HG03103 (cell line): ENCODE measurements at regions not wholly inside any gene's neighbourhood (a gene's known extent, or its start where the extent isn't known, plus 50 kb on each side); places are given as distances from the start of the nearest gene placed in this dataset.
A peak's percentile ranks its signal among the peaks of the same experiment; 100 is the strongest.

ENCODE experiments used
- ATAC-seq: cut with Tn5 transposase; IDR thresholded peaks from one replicate; pipeline ENCODE4 v1.9.1; 2021; ENCODE audit warnings: low read depth; ENCODE audit not compliant: unreplicated experiment

DNA sequence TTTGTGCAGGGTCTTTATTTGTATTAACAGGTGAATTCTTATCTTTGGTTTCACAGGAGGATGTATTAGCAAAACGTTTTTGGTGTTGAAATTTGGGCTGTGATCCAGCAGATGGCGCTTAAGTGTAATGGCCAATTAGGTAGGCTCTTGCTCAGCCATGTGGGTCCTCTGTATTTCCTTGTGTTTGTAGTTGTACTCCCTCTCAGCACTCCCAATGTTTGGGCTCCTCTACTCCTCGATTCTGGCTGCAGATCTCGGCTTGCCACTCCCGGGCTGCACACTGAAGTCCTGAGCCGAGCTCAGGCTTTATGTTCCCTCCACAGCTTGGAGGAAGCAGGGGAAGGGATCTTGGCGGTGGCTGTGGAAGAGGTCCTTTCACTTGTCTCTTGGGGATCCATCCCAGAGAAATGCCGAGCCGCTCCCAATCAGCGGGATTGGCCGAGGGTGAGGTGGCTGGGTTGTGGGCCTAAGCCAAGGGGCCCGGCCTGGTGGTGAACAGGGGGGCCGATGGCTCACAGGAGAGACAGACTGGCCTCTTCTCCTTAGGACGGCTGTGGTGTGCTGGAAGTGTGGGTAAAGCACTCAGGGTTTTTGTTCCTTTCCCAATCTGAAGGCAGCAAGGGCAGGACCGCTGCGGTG, 133.7 kb downstream of the AEBP2 start:
- ATAC-seq: peak; percentile 84

- ATAC-seq: no peak
Measured at GRCh38 chr12:19573866-19574265, 134.6 kb downstream of the AEBP2 start.

- ATAC-seq: no peak
Measured at GRCh38 chr12:19574601-19575000, 135.3 kb downstream of the AEBP2 start.

DNA sequence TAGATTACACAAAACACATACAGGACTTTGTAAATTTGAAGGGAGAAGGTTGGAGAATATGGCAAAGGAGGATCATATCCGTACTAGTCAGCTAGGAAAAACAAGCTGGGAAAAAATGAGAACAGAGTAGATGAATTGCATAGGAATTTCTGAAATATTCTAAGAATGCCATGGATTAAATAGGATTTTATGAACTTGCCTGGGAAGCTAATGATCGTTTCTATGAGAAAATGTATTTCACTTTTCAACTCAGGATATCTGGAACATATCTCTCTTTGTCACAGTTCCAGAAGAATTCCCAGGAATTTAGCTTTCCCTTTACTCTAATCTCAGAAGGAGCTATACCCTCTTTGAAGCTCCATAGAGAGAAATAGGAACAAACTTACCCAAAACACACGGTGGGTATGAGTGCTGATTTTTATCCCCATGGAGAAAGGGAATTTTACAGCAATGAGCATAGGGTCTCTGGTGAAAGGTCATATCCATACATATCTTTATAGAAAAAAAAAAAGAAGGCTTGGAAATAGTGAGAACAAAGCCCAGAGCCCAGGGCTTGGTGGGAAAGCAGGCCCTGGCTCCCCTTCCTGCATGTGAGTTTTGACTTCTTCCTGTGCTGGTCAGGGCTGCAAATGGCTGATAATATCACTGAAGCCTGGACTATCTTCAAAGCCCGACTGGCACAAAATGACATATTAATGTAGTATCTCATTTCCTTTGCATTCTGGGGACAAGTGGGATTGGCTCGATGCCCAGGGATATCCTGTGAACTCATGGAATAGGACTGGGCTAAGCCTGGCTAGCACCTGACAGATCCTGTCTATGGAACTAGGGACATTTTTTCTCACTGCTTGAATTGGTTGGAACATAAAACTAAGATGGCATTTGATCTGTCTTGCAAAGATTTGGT, 136.3 kb downstream of the AEBP2 start:
- no peak for ATAC-seq

- no peak for ATAC-seq
Measured at GRCh38 chr12:19576506-19577280, 137.4 kb downstream of the AEBP2 start.

GRCh38 chr12:19577281-19577530, 137.9 kb downstream of the AEBP2 start:
- ATAC-seq: no peak

GRCh38 chr12:19584732-19585131, 145.4 kb downstream of the AEBP2 start:
- no peak for ATAC-seq

DNA sequence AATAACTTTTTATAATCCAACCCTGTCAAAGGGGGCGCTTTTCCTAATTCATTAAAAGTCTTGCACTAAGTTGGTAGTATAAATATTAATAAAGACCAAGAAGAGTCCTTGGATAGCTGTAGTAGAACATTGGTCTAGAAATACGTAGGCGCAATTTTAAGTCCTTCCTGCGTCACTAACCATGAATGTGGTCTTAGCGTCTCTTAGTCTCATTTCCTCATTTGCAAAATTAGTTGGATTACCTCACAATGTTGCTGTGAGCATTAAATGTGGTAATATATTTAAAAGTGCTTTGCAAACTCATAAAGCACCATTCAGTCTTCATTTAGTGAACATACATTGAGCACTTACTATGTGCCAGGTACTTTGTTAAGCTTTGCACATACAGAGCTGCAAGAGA, 149.7 kb downstream of the AEBP2 start:
- no peak for ATAC-seq

DNA sequence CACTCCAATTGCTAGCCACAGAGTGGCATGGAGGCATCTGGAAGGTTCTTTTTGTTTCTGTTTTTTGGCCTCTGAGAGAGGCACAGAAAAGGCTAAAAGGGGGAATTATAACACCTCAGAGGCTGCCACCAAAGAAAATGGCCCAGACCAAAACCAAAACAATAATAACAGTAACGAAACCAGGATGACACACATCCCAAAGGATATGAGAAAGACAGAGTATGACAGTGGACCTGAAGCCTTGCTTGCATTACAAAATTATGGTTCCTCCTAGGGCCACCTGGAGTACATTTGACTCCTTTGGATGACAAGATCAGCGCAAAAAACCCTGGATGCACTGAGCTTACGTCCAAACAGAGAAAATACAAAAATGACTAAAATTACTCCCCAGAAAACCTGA, 152.7 kb downstream of the AEBP2 start:
- ATAC-seq: no peak

GRCh38 chr12:19596434-19597166, 157.3 kb downstream of the AEBP2 start:
- ATAC-seq: no peak

GRCh38 chr12:19597167-19598026, 158.1 kb downstream of the AEBP2 start:
- no peak for ATAC-seq

DNA sequence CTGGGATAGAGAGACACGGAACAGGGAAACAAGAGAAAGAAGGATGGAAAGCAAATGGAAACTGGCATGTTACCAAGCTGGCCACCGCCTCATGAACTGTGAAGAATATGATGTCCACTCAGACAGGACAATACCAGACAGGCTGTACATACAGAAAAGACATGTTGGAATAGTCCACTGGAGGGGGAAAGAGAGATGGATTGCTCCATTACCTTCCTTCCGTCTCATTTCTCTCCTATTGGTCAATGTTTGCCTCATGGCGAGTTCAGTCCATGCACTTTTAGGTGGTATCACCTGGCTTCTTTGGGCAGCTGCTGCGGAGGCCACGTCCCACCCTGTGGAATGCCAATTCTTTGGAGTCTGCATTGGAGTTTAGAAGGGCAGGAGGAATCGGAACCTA, 166.4 kb downstream of the AEBP2 start:
- ATAC-seq: no peak

- no peak for ATAC-seq
Measured at GRCh38 chr12:19608039-19608438, 168.7 kb downstream of the AEBP2 start.

DNA sequence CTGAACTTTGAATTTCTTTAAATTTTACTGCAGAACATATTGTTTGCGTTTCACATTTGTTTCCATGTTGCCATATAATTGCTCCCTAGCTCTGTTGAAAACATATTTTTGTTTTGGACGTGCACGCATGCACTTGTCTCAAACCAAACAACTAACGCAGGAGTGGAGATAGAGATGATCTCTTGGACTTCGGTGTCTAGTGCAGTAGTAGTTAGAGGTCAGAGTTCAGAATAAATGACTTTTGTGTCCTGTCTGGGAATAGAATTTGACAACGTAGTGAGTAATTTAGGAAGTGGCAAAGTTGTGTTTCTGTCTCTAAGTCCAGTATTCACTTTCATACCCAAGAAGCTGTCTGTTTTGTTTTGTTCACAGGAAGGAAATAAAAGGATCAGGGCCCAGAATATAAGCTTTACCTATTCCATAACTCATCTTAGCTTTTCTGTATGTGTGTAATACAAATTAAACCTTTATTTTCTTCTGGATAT, 173.8 kb downstream of the AEBP2 start:
- ATAC-seq: no peak

- ATAC-seq: no peak
Measured at GRCh38 chr12:19614601-19615383, 175.5 kb downstream of the AEBP2 start.

DNA sequence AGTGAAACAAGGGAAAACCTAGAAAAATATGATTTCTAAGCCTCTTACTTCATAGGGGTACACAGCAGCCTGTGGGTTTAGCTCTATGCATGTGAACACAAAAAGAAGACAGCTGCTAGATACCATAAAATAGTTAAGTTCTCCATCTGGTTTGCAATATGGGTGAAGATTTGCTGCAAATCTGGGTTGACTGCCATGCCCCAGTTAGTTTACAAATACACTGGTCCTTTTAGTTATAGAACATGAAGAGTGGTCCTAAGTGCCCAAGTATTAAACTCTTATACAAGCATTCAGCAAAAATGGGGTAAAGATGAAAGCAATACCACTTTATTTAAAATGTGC, 176.1 kb downstream of the AEBP2 start:
- ATAC-seq: no peak

GRCh38 chr12:19616781-19617180, 177.5 kb downstream of the AEBP2 start:
- ATAC-seq: no peak

DNA sequence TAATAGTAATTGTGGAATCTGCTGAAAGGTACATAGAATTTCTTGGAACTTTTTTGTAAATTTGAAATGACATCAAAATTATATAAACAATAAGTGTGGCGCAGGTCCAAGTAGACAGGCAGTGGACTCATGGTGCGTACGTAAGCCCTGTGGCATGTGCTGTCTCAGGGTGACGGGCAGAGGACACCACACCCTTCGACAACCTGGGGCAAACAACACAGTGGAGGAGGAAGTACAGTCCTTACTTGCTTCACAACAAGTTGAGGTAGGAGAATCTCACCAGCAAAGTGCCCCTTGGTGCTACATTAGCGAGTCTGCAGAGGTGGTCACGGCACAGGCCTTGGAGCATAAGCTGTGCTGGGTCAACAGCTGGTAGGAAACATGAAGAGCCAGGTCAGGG, 180.9 kb downstream of the AEBP2 start:
- ATAC-seq: no peak

DNA sequence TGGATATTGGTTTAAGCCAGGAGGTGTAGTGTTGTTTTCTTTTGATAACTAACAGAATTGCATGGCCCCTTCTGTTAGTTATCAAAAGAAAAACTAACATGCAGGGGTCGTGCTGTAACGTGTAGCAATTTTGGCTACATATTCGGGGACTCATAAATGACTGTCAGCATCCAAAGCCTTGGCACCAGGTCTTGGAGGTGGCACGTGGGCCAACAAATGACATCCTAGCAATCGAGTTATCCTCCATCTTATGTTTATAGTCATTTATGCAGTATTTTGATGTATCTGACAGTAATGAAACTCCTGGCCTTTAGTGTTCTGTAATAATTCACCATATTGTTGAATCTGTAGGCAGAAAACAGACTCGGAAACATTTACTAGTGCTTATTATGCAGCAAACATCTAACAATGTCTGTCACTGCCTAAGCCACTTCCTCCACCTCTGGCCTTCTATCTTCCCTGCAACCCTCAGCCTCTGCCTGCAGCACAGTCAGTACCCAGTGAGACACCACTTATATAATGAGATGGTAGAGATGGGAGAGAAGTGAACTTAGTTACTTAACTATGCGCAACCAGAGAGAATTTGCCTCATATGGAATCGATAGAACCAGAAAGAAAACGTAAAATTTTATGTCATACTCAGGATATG, 184.6 kb downstream of the AEBP2 start:
- ATAC-seq: no peak
